Ovary (tissue), 7 donors: ENCODE measurements at regions not wholly inside any gene's neighbourhood (a gene's known extent, or its start where the extent isn't known, plus 50 kb on each side); places are given as distances from the start of the nearest gene placed in this dataset.

Source experiments
- DNase-seq, 5 donors: peaks; one replicate each; pipeline ENCODE4 v3.0.0-alpha.2; 2019 to 2020
- H3K27ac ChIP-seq, 2 donors: fragments of 200-600 bp; one replicate each; pipeline versions ENCODE4 v1.5.1 to v1.8.0; 2019 to 2022
- H3K27me3 ChIP-seq: fragments of 200-600 bp; one replicate; pipeline ENCODE4 v1.8.0; 2022
- H3K36me3 ChIP-seq: fragments of 200-600 bp; sonication (generic); one replicate; pipeline ENCODE4 v1.5.1; 2019
- H3K4me1 ChIP-seq: one replicate; pipeline ENCODE4 v1.8.1; 2013; ENCODE audit warnings: mild to moderate bottlenecking, moderate library complexity; ENCODE audit not compliant: insufficient read depth
- H3K4me3 ChIP-seq: fragments of 200-600 bp; sonication (generic); one replicate; pipeline ENCODE4 v1.5.1; 2017
- H3K9me3 ChIP-seq, 2 donors: fragments of 200-600 bp in 1 of 2; sonication (generic) in 1 of 2; one replicate each; pipeline versions ENCODE4 v1.5.1 to v1.8.1; 2013 to 2019; ENCODE audit warnings: mild to moderate bottlenecking in 1 of 2, moderate library complexity in 1 of 2
- EP300 ChIP-seq: sonication (generic); formaldehyde crosslinking; IDR thresholded peaks from one replicate; pipeline ENCODE4 v1.6.1; 2017; ENCODE audit warnings: antibody characterized with exemption
- POLR2A ChIP-seq: fragments of 450-650 bp; IDR thresholded peaks from one replicate; pipeline ENCODE4 v1.6.1; 2017; ENCODE audit warnings: antibody characterized with exemption, mild to moderate bottlenecking, moderate library complexity
- WGBS, 3 donors: extraction: QIAGEN DNeasy Blood & Tissue Kit in 1 of 3; methylation state at CpG; one replicate each; pipeline versions ENCODE4 v1.1.5 to v1.1.7; 2013 to 2017; 5-methylcytosine and 5-hydroxymethylcytosine counted together
- intact Hi-C, 4 donors: fragments of 100-400 bp; cut with DNase I; formaldehyde crosslinking; loops; one replicate each; pipeline versions ENCODE4 v1.11.0 to v1.15.1; 2022 to 2023
- TF ChIP-seq, protein P1 (sequence below), 3 donors: fragments of 450-650 bp in 2 of 3; fragments of 200-600 bp in 1 of 3; IDR thresholded peaks; one replicate each; pipeline versions ENCODE4 v1.5.1 to v1.8.0; 2016 to 2022; ENCODE audit warnings: antibody characterized with exemption in 3 of 3, mild to moderate bottlenecking in 1 of 3
- donor health status: DM: no; HTN: no; CAD: no; lungs with moderate emphysema.
- donor health status: DM: no; HTN: no; CAD: no.
- donor health status: Bipolar disorder and iron deficiency.
- donor health status: DM: no; HTN: no; CAD: no.
- donor health status: DM: yes; HTN: yes; CAD: no.

- Histone ChIP-seq H3K27me3 (no peaks in the 10 kb centered on the region), H3K4me1 (no peaks in the 10 kb centered on the region), H3K4me3 (no peak overlapping the region), H3K27ac (no peak overlapping the region), H3K9me3 (no peaks in the 10 kb centered on the region), H3K36me3 (no peaks in the 10 kb centered on the region)
- no peak for DNase-seq
- TF ChIP-seq, protein P1, sequence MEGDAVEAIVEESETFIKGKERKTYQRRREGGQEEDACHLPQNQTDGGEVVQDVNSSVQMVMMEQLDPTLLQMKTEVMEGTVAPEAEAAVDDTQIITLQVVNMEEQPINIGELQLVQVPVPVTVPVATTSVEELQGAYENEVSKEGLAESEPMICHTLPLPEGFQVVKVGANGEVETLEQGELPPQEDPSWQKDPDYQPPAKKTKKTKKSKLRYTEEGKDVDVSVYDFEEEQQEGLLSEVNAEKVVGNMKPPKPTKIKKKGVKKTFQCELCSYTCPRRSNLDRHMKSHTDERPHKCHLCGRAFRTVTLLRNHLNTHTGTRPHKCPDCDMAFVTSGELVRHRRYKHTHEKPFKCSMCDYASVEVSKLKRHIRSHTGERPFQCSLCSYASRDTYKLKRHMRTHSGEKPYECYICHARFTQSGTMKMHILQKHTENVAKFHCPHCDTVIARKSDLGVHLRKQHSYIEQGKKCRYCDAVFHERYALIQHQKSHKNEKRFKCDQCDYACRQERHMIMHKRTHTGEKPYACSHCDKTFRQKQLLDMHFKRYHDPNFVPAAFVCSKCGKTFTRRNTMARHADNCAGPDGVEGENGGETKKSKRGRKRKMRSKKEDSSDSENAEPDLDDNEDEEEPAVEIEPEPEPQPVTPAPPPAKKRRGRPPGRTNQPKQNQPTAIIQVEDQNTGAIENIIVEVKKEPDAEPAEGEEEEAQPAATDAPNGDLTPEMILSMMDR (IDR thresholded peaks at IDR 0.05) = no peak
- no peak for TF ChIP-seq POLR2A
- intact Hi-C loops = no loop called here
- WGBS, 3 donors = 11 to 26% (median 15%) methylated on average over 2 of the region's 2 CpGs
Observed at GRCh38 chrX:82125103-82125502, 923.2 kb downstream of the SH3BGRL start.

GRCh38 chrX:82127228-82128123, 925.6 kb downstream of the SH3BGRL start:
- intact Hi-C loops = no loop called here

GRCh38 chrX:82134378-82134777, 932.5 kb downstream of the SH3BGRL start:
- TF ChIP-seq, protein P1 (IDR thresholded peaks at IDR 0.05) = no peak
- no peak for TF ChIP-seq POLR2A
- intact Hi-C loops = no loop called here
- no peaks in the 10 kb centered on the region for H3K36me3 ChIP-seq
- H3K27ac ChIP-seq = no peak overlapping the region
- no peaks in the 10 kb centered on the region for H3K27me3 ChIP-seq
- no peak overlapping the region for H3K4me3 ChIP-seq
- H3K9me3 ChIP-seq = no peaks in the 10 kb centered on the region
- DNase-seq = no peak
- no peaks in the 10 kb centered on the region for H3K4me1 ChIP-seq

More at GRCh38 chrX:82127228-82128123, 925.6 kb downstream of the SH3BGRL start:
- no peaks in the 10 kb centered on the region for H3K36me3 ChIP-seq
- no peaks in the 10 kb centered on the region for H3K9me3 ChIP-seq
- no peaks in the 10 kb centered on the region for H3K4me1 ChIP-seq
- H3K27ac ChIP-seq = no peak overlapping the region
- no peak overlapping the region for H3K4me3 ChIP-seq
- no peaks in the 10 kb centered on the region for H3K27me3 ChIP-seq
- 72 to 78% (median 72%) methylated on average over 2 of the region's 2 CpGs for WGBS, 3 donors
- no peak for DNase-seq
- TF ChIP-seq POLR2A (no peak), EP300 (no peak)
- TF ChIP-seq, protein P1 (IDR thresholded peaks at IDR 0.05) = no peak

DNA sequence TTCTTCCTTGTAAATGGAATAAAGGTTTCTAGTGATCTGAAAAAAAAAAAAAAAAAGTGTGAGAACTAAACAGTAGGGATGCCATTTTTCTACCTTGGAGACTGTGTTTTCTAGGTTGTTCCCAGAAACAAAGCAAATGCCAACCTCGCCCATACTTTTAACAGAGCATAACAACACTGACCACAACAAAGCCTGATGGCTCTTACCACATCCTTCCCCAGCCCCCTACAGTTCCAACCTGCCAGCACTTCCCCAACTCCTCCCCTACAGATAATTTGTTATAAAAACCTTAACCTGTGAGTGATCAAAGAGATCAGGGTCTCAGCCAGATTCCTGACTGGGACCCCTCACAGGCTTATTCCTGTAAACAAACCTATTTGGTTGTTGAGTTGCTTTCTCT, 940.0 kb downstream of the SH3BGRL start:
- H3K4me1 ChIP-seq = no peaks in the 10 kb centered on the region
- TF ChIP-seq, protein P1 (IDR thresholded peaks at IDR 0.05) = no peak
- TF ChIP-seq EP300 = no peak
- no peak for TF ChIP-seq POLR2A
- no peak overlapping the region for H3K27ac ChIP-seq
- no peaks in the 10 kb centered on the region for H3K9me3 ChIP-seq
- no peak overlapping the region for H3K4me3 ChIP-seq
- no peak for DNase-seq
- H3K36me3 ChIP-seq = no peaks in the 10 kb centered on the region
- intact Hi-C loops = no loop called here
- WGBS, 3 donors = 37 to 52% (median 49%) methylated on average over 1 of the region's 1 CpG
- H3K27me3 ChIP-seq = no peaks in the 10 kb centered on the region
